IMR-90 (cell line): ENCODE measurements at regions not wholly inside any gene's neighbourhood (a gene's known extent, or its start where the extent isn't known, plus 50 kb on each side); places are given as distances from the start of the nearest gene placed in this dataset.

Source experiments
- ATAC-seq: fragments of 200-7000 bp; cut with Tn5 transposase; 2 replicates; pipeline ENCODE4 v1.9.1; 2020; ENCODE audit warnings: low read depth, mild to moderate bottlenecking, moderate library complexity
- BruUV-seq: library from RNA; stranded (reverse); fragments of 400-500 nt; replicated peaks from 2 replicates; lab custom pipeline; 2021; lab: Mats Ljungman, UMichigan
- CTCF ChIA-PET: fragments of 300-600 bp; formaldehyde crosslinking; extraction: SDS; loops from one replicate; lab custom pipeline; 2021; ENCODE audit warnings: antibody characterized with exemption; lab: Yijun Ruan, JAX
- POLR2A ChIA-PET: fragments of 300-600 bp; sonication (Branson Sonifier 250); formaldehyde crosslinking; loops from one replicate; lab custom pipeline; 2022; ENCODE audit warnings: antibody characterized with exemption; ENCODE audit not compliant: unreplicated experiment; lab: Charles Lee
- DNase-seq: peaks from one replicate; pipeline ENCODE4 v3.0.0; 2013
- H2AFZ ChIP-seq: replicated peaks from 2 replicates; pipeline ENCODE3; 2013; ENCODE audit warnings: low read length, mild to moderate bottlenecking; ENCODE audit not compliant: poor library complexity
- H2AK5ac ChIP-seq: 2 replicates; pipeline ENCODE4 v1.6.1; 2013; ENCODE audit warnings: low read depth, low read length, inconsistent platforms
- H2AK9ac ChIP-seq: replicated peaks from 2 replicates; pipeline ENCODE3; 2013; ENCODE audit warnings: mild to moderate bottlenecking, low read depth, low read length, moderate library complexity; ENCODE audit not compliant: poor library complexity
- H2BK120ac ChIP-seq: 2 replicates; pipeline ENCODE4 v1.6.1; 2013; ENCODE audit warnings: low read depth, low read length, inconsistent platforms
- H2BK15ac ChIP-seq: 3 replicates; pipeline ENCODE4 v1.6.1; 2013; ENCODE audit warnings: low read depth, low read length, inconsistent platforms
- H2BK20ac ChIP-seq: 2 replicates; pipeline ENCODE4 v1.6.1; 2013; ENCODE audit warnings: low read depth, mild to moderate bottlenecking, inconsistent platforms, low read length, moderate library complexity
- H2BK5ac ChIP-seq: 2 replicates; pipeline ENCODE4 v1.6.1; 2013; ENCODE audit warnings: mild to moderate bottlenecking, low read depth, low read length, inconsistent platforms; ENCODE audit not compliant: poor library complexity, severe bottlenecking
- H3K14ac ChIP-seq: replicated peaks from 2 replicates; pipeline ENCODE4 v1.6.1; 2013; ENCODE audit warnings: low read depth, low read length, inconsistent platforms
- H3K18ac ChIP-seq: 2 replicates; pipeline ENCODE4 v1.6.1; 2013; ENCODE audit warnings: low read depth, low read length, control low read depth
- H3K23ac ChIP-seq: 2 replicates; pipeline ENCODE4 v1.6.1; 2013; ENCODE audit warnings: low read depth, low read length, inconsistent platforms
- H3K27ac ChIP-seq: 2 replicates; pipeline ENCODE4 v1.5.1; 2013; ENCODE audit warnings: mild to moderate bottlenecking, control low read depth, low read length; ENCODE audit not compliant: insufficient read depth
- H3K27me3 ChIP-seq: 2 replicates; pipeline ENCODE4 v1.6.1; 2013; ENCODE audit warnings: low read length; ENCODE audit not compliant: control insufficient read depth, insufficient read depth
- H3K36me3 ChIP-seq: 2 replicates; pipeline ENCODE4 v1.6.1; 2013; ENCODE audit warnings: low read length, mixed read lengths; ENCODE audit not compliant: control insufficient read depth, insufficient read depth
- H3K4ac ChIP-seq: 2 replicates; pipeline ENCODE4 v1.6.1; 2013; ENCODE audit warnings: low read depth, low read length, inconsistent platforms
- H3K4me1 ChIP-seq: 2 replicates; pipeline ENCODE4 v1.6.1; 2013; ENCODE audit warnings: low read length, mixed read lengths; ENCODE audit not compliant: control insufficient read depth, insufficient read depth
- H3K4me2 ChIP-seq: 2 replicates; pipeline ENCODE4 v1.6.1; 2013; ENCODE audit warnings: low read depth, mild to moderate bottlenecking, control low read depth, low read length, moderate library complexity
- H3K4me3 ChIP-seq: 2 replicates; pipeline ENCODE4 v1.5.1; 2013; ENCODE audit warnings: low read depth, mild to moderate bottlenecking, control low read depth, low read length, moderate library complexity; ENCODE audit not compliant: insufficient read depth
- H3K56ac ChIP-seq: 2 replicates; pipeline ENCODE4 v1.6.1; 2013; ENCODE audit warnings: low read length, inconsistent platforms; ENCODE audit not compliant: insufficient read depth; ENCODE audit errors: extremely low read depth
- H3K79me1 ChIP-seq, 2 experiments: 2 replicates each; pipeline ENCODE4 v1.6.1; 2013; ENCODE audit warnings: low read length in 2 of 2, inconsistent platforms in 1 of 2, low read depth in 1 of 2
- H3K9ac ChIP-seq: 2 replicates; pipeline ENCODE4 v1.6.1; 2013; ENCODE audit warnings: low read depth, low read length, control low read depth
- H3K9me1 ChIP-seq: 2 replicates; pipeline ENCODE4 v1.6.1; 2013; ENCODE audit warnings: low read length, inconsistent platforms; ENCODE audit not compliant: insufficient read depth
- H3K9me3 ChIP-seq: 2 replicates; pipeline ENCODE4 v1.6.1; 2013; ENCODE audit warnings: low read length; ENCODE audit not compliant: control insufficient read depth, insufficient read depth
- H4K20me1 ChIP-seq: 2 replicates; pipeline ENCODE4 v1.6.1; 2013; ENCODE audit warnings: low read length, inconsistent platforms; ENCODE audit not compliant: insufficient read depth
- H4K5ac ChIP-seq: 2 replicates; pipeline ENCODE4 v1.6.1; 2013; ENCODE audit warnings: mild to moderate bottlenecking, low read depth, low read length, control low read depth
- H4K8ac ChIP-seq, 2 experiments: 2 replicates each; pipeline ENCODE4 v1.6.1; 2013; ENCODE audit warnings: low read depth in 2 of 2, low read length in 2 of 2, control low read depth in 1 of 2, inconsistent platforms in 1 of 2
- H4K91ac ChIP-seq: 2 replicates; pipeline ENCODE4 v1.6.1; 2013; ENCODE audit warnings: low read depth, low read length, inconsistent platforms; ENCODE audit not compliant: insufficient read depth
- BHLHE40 ChIP-seq: fragments of 150-350 bp; IDR thresholded peaks from 2 replicates; pipeline ENCODE4 v1.6.1; 2016; ENCODE audit warnings: mild to moderate bottlenecking, low read depth, low read length
- CEBPB ChIP-seq: IDR thresholded peaks from 2 replicates; pipeline ENCODE4 v1.6.1; 2012; ENCODE audit warnings: low read depth, low read length, improper control_type of control experiment
- FOS ChIP-seq: fragments of 150-350 bp; IDR thresholded peaks from 2 replicates; pipeline ENCODE4 v1.6.1; 2016; ENCODE audit warnings: low read depth, low read length
- MAFK ChIP-seq: IDR thresholded peaks from 2 replicates; pipeline ENCODE4 v1.6.1; 2012; ENCODE audit warnings: low read depth, low read length, improper control_type of control experiment
- MXI1 ChIP-seq: IDR thresholded peaks from 2 replicates; pipeline ENCODE4 v1.6.1; 2012; ENCODE audit warnings: low read depth, mild to moderate bottlenecking, low read length, moderate library complexity, borderline replicate concordance
- NFE2L2 ChIP-seq: fragments of 150-350 bp; IDR thresholded peaks from 2 replicates; pipeline ENCODE4 v1.6.1; 2016; ENCODE audit warnings: low read depth, mild to moderate bottlenecking, low read length
- POLR2A ChIP-seq: IDR thresholded peaks from 2 replicates; pipeline ENCODE4 v1.6.1; 2012; ENCODE audit warnings: mild to moderate bottlenecking, low read depth, low read length
- RAD21 ChIP-seq: IDR thresholded peaks from 2 replicates; pipeline ENCODE4 v1.6.1; 2012; ENCODE audit warnings: low read length, improper control_type of control experiment
- RFX5 ChIP-seq: IDR thresholded peaks from 2 replicates; pipeline ENCODE4 v1.8.0; 2012; ENCODE audit warnings: low read depth, mild to moderate bottlenecking, low read length, moderate library complexity
- SMC3 ChIP-seq: fragments of 150-350 bp; IDR thresholded peaks from 2 replicates; pipeline ENCODE4 v1.6.1; 2016; ENCODE audit warnings: low read depth, mild to moderate bottlenecking, antibody characterized with exemption, low read length, moderate library complexity
- whole genome bisulfite sequencing, 2 experiments: methylation state at CpG; one replicate each; pipeline versions ENCODE4 v1.1.5 to v1.1.7; 2013; ENCODE audit warnings: missing lambda C conversion rate in 2 of 2; ENCODE audit not compliant: insufficient read length in 1 of 2; ENCODE audit errors: extremely low coverage in 2 of 2; 5-methylcytosine and 5-hydroxymethylcytosine counted together
- dilution Hi-C: fragments of 300-500 bp; cut with HindIII; formaldehyde crosslinking; loops from one replicate; pipeline ENCODE4 v1.14.3; 2018; ENCODE audit warnings: low sequenced_read_pairs; ENCODE audit not compliant: unreplicated experiment
- in situ Hi-C: fragments of 300-500 bp; cut with MboI; formaldehyde crosslinking; loops from 3 replicates; pipeline ENCODE4 v1.14.3; 2019; ENCODE audit warnings: low sequenced_read_pairs, inconsistent platforms, mixed read lengths
- intact Hi-C: fragments of 100-400 bp; cut with micrococcal nuclease; formaldehyde crosslinking; loops from 2 replicates; pipeline ENCODE4 v1.10.0; 2022
- TF ChIP-seq, protein P1 (sequence below): fragments of 150-350 bp; IDR thresholded peaks from 2 replicates; pipeline ENCODE4 v1.6.1; 2017; ENCODE audit warnings: mild to moderate bottlenecking, antibody characterized with exemption, low read length, low read depth
- TF ChIP-seq, protein P2 (sequence below): conservative IDR thresholded peaks from 2 replicates; pipeline ENCODE4 v1.5.1; 2012; ENCODE audit warnings: mild to moderate bottlenecking, low read depth, low read length, improper control_type of control experiment
- TF ChIP-seq, protein P3 (sequence below): fragments of 150-350 bp; IDR thresholded peaks from 2 replicates; pipeline ENCODE4 v1.6.1; 2016; ENCODE audit warnings: low read depth, mild to moderate bottlenecking, low read length, moderate library complexity, borderline replicate concordance

DNA sequence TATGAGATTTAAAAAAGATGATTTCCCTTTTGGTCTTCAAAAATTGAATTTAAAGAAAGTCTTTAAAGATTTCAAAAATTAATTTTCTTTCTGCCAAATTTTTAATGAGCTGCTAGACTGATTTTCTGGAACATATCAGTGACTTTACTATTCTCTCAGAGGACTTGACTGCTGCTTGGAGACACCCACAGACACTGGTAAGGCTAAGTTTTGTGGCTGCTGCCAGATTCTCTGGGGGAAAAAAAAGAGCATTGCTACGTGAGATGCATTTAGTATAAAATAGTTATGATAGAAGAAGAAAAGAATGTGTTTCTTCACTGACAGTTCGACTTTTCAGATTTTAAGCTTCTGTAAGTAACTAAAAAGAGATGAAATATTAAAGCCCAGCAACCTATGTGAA lies 193.3 kb upstream of the GRIN3A start:
- Histone ChIP-seq H4K20me1 (no peaks in the 10 kb centered on the region), H2AK5ac (no peak overlapping the region), H3K79me1 (no peaks in the 10 kb centered on the region), H3K23ac (no peak overlapping the region), H3K27ac (no peak overlapping the region), H3K14ac (no peak overlapping the region), H4K8ac (no peak overlapping the region), H3K56ac (no peak overlapping the region), H4K91ac (no peak overlapping the region), H3K9me3 (no peaks in the 10 kb centered on the region), H2BK120ac (no peak overlapping the region), H3K4me1 (no peaks in the 10 kb centered on the region), H4K5ac (no peak overlapping the region), H2AK9ac (no peak overlapping the region), H3K4me2 (no peak overlapping the region), H3K9me1 (no peaks in the 10 kb centered on the region), H3K4me3 (no peak overlapping the region), H3K18ac (no peak overlapping the region), H3K9ac (no peak overlapping the region), H2BK20ac (no peak overlapping the region), H2AFZ (no peak overlapping the region), H2BK15ac (no peak overlapping the region), H3K4ac (no peak overlapping the region), H2BK5ac (no peak overlapping the region), H3K36me3 (no peaks in the 10 kb centered on the region), H3K27me3 (no peaks in the 10 kb centered on the region)
- dilution Hi-C loops: no loop called here
- no peak for TF ChIP-seq BHLHE40
- no peak for TF ChIP-seq NFE2L2
- TF ChIP-seq SMC3: no peak
- TF ChIP-seq, protein P1, sequence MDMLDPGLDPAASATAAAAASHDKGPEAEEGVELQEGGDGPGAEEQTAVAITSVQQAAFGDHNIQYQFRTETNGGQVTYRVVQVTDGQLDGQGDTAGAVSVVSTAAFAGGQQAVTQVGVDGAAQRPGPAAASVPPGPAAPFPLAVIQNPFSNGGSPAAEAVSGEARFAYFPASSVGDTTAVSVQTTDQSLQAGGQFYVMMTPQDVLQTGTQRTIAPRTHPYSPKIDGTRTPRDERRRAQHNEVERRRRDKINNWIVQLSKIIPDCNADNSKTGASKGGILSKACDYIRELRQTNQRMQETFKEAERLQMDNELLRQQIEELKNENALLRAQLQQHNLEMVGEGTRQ: no peak
- no peak for TF ChIP-seq MAFK
- TF ChIP-seq RAD21: no peak
- no peak for TF ChIP-seq POLR2A
- TF ChIP-seq RFX5: no peak
- no peak for TF ChIP-seq FOS
- TF ChIP-seq, protein P2, sequence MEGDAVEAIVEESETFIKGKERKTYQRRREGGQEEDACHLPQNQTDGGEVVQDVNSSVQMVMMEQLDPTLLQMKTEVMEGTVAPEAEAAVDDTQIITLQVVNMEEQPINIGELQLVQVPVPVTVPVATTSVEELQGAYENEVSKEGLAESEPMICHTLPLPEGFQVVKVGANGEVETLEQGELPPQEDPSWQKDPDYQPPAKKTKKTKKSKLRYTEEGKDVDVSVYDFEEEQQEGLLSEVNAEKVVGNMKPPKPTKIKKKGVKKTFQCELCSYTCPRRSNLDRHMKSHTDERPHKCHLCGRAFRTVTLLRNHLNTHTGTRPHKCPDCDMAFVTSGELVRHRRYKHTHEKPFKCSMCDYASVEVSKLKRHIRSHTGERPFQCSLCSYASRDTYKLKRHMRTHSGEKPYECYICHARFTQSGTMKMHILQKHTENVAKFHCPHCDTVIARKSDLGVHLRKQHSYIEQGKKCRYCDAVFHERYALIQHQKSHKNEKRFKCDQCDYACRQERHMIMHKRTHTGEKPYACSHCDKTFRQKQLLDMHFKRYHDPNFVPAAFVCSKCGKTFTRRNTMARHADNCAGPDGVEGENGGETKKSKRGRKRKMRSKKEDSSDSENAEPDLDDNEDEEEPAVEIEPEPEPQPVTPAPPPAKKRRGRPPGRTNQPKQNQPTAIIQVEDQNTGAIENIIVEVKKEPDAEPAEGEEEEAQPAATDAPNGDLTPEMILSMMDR: no peak
- TF ChIP-seq, protein P3, sequence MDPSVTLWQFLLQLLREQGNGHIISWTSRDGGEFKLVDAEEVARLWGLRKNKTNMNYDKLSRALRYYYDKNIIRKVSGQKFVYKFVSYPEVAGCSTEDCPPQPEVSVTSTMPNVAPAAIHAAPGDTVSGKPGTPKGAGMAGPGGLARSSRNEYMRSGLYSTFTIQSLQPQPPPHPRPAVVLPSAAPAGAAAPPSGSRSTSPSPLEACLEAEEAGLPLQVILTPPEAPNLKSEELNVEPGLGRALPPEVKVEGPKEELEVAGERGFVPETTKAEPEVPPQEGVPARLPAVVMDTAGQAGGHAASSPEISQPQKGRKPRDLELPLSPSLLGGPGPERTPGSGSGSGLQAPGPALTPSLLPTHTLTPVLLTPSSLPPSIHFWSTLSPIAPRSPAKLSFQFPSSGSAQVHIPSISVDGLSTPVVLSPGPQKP: no peak
- TF ChIP-seq MXI1: no peak
- TF ChIP-seq CEBPB: no peak
- in situ Hi-C loops: no loop called here
- no peak for DNase-seq
- no TSS peak for BruUV-seq
- intact Hi-C loops: no loop called here
- CTCF ChIA-PET: no interaction called here
- POLR2A ChIA-PET: no interaction called here
- no peak for ATAC-seq
- WGBS, 2 experiments: no CpG with 5 or more reads among the region's 2 CpGs
